Testis (tissue), 2 donors: ENCODE measurements at regions not wholly inside any gene's neighbourhood (a gene's known extent, or its start where the extent isn't known, plus 50 kb on each side); places are given as distances from the start of the nearest gene placed in this dataset.
"Not testable (repeated sequence)": the region's sequence is repeated elsewhere in the genome, so short reads cannot be mapped to it uniquely, and the experiment has no call there.

ENCODE experiments used
- DNase-seq: peaks from one replicate; pipeline ENCODE4 v3.0.0-alpha.2; 2019
- H3K27ac ChIP-seq, 2 donors: fragments of 200-600 bp; sonication (generic); one replicate each; pipeline ENCODE4 v1.5.1; 2019
- H3K27me3 ChIP-seq: fragments of 200-600 bp; sonication (generic); one replicate; pipeline ENCODE4 v1.5.1; 2019
- H3K36me3 ChIP-seq: fragments of 200-600 bp; sonication (generic); one replicate; pipeline ENCODE4 v1.5.1; 2017; ENCODE audit warnings: low read depth; ENCODE audit errors: missing control alignments
- H3K4me1 ChIP-seq: fragments of 200-600 bp; sonication (generic); one replicate; pipeline ENCODE4 v1.5.1; 2019
- H3K4me3 ChIP-seq, 2 donors: fragments of 200-600 bp; sonication (generic); one replicate each; pipeline ENCODE4 v1.5.1; 2017 to 2019
- H3K9me3 ChIP-seq: fragments of 200-600 bp; sonication (generic); one replicate; pipeline ENCODE4 v1.5.1; 2017
- POLR2A ChIP-seq: fragments of 450-650 bp; IDR thresholded peaks from one replicate; pipeline ENCODE4 v1.6.1; 2017; ENCODE audit warnings: antibody characterized with exemption, mild to moderate bottlenecking, moderate library complexity
- WGBS, 2 donors: methylation state at CpG; one replicate each; pipeline ENCODE4 v1.1.5; 2018; 5-methylcytosine and 5-hydroxymethylcytosine counted together
- intact Hi-C: fragments of 100-400 bp; cut with DNase I; formaldehyde crosslinking; loops from one replicate; pipeline ENCODE4 v1.15.1; 2023; ENCODE audit warnings: low total_unique reads
- TF ChIP-seq, protein P1 (sequence below), 3 experiments: fragments of 450-650 bp in 2 of 3; fragments of 200-600 bp in 1 of 3; sonication (generic) in 1 of 3; IDR thresholded peaks; one replicate each; pipeline ENCODE4 v1.5.1; 2016 to 2019; ENCODE audit warnings: antibody characterized with exemption in 3 of 3, mild to moderate bottlenecking in 2 of 3, moderate library complexity in 1 of 3

DNA sequence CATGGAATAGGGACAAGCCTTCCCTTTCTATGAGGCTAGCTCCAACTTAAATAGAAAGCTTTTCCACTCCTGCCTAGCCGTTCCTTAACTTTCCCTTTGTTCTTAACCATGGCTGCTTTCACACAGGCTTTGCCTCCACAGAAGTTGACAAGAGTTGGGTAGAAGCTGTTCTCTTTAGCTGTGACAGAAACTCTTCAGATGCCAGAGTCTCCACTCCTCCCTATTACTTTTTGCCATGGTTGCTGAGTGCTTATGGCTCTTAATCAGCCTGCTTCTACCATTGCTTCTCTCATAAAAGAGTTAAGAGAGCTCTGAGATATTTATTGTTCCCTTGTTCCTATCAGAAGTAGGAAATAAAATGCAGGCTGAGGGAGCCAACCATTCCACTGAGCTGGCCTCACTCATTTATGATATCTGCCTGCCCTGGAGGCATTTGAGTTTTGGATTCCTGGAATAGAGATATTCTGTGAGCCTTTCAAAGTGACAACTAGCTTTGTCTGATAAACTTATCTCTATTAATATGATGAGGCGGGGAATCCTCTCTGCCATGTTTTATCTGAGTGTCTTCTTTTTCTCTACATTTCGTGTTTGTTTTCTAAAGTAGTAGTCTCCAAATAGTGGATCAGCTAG lies 162.6 kb downstream of the DMAC1 start:
- H3K36me3 ChIP-seq: no peaks in the 10 kb centered on the region
- H3K9me3 ChIP-seq: no peaks in the 10 kb centered on the region
- DNase-seq: no peak
- no peak overlapping the region for H3K4me3 ChIP-seq
- H3K4me1 ChIP-seq: no peaks in the 10 kb centered on the region
- H3K27ac ChIP-seq: no peak overlapping the region
- intact Hi-C loops: no loop called here
- 86 to 87% methylated on average over 3 of the region's 3 CpGs for WGBS, 2 donors
- TF ChIP-seq, protein P1, sequence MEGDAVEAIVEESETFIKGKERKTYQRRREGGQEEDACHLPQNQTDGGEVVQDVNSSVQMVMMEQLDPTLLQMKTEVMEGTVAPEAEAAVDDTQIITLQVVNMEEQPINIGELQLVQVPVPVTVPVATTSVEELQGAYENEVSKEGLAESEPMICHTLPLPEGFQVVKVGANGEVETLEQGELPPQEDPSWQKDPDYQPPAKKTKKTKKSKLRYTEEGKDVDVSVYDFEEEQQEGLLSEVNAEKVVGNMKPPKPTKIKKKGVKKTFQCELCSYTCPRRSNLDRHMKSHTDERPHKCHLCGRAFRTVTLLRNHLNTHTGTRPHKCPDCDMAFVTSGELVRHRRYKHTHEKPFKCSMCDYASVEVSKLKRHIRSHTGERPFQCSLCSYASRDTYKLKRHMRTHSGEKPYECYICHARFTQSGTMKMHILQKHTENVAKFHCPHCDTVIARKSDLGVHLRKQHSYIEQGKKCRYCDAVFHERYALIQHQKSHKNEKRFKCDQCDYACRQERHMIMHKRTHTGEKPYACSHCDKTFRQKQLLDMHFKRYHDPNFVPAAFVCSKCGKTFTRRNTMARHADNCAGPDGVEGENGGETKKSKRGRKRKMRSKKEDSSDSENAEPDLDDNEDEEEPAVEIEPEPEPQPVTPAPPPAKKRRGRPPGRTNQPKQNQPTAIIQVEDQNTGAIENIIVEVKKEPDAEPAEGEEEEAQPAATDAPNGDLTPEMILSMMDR (IDR thresholded peaks at IDR 0.05): no peak
- TF ChIP-seq POLR2A: no peak
- H3K27me3 ChIP-seq: no peaks in the 10 kb centered on the region

DNA sequence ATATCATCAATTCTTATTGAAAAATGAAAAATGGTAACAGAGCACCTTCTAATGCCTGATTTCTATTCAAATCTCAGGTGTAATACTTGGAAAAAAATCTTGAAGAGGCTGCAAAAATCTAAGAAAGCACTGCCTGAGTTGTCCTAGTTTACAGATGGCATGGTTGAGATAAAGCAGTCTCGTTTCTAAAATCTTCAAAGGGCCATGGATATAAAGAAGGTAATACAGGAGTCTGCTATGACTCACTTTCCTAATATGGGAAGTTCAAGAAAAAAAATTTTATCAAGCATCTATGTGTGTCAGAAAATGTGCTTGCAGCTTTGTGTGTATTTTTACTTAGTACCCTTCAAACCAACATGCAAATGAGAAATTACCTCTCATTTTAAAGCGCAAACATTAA lies 163.3 kb downstream of the DMAC1 start:
- no peaks in the 10 kb centered on the region for H3K4me1 ChIP-seq
- H3K9me3 ChIP-seq: no peaks in the 10 kb centered on the region
- H3K27ac ChIP-seq: no peak overlapping the region
- DNase-seq: no peak
- 80 to 82% methylated on average over 2 of the region's 2 CpGs for WGBS, 2 donors
- no peaks in the 10 kb centered on the region for H3K27me3 ChIP-seq
- intact Hi-C loops: no loop called here
- H3K4me3 ChIP-seq: no peak overlapping the region
- no peaks in the 10 kb centered on the region for H3K36me3 ChIP-seq
- TF ChIP-seq, protein P1 (IDR thresholded peaks at IDR 0.05): no peak
- TF ChIP-seq POLR2A: no peak

DNA sequence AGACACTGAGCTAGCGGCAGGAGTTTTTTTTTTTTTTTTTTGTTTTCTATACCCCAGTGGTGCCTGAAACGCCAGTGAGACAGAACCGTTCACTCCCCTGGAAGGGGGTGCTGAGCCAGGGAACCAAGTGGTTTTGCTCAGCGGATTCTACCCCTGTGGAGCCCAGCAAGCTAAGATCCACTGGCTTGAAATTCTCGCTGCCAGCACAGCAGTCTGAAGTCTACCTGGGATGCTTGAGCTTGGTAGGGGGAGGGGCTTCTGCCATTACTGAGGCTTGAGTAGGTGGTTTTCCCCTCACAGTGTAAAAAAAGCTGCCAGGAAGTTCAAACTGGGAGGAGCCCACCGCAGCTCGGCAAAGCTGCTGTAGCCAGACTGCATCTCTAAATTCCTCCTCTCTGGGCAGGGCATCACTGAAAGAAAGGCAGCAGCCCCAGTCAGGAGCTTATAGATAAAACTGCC lies 173.0 kb downstream of the DMAC1 start:
- H3K9me3 ChIP-seq, H3K27ac ChIP-seq, H3K27me3 ChIP-seq, DNase-seq, H3K36me3 ChIP-seq, H3K4me1 ChIP-seq, intact Hi-C loops, H3K4me3 ChIP-seq: not testable (repeated sequence)
- 59 to 67% methylated on average over 5 to 7 of the region's 7 CpGs for WGBS, 2 donors

DNA sequence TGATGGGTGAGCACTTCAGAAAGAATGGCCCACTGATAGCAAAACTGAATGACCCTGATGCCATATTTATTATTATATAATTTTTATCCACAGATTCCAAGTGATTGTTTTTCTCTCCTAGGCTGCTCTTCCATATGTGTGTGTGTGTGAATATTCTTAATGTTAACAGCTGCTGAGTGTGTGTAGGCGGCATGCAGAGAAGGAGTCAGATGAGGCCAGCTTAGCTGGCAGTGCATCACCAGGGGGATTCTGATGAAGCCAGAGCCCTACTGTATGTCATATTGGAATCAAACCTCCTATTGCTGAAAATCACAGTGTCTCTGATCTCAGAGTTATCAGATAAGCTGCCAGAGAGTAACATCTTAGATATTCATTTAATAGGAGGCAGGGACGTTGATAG lies 177.1 kb downstream of the DMAC1 start:
- WGBS, 2 donors: 74 to 81% methylated on average over 2 of the region's 2 CpGs
- Histone ChIP-seq H3K4me1 (no peaks in the 10 kb centered on the region), H3K27ac (no peak overlapping the region), H3K27me3 (no peaks in the 10 kb centered on the region), H3K36me3 (no peaks in the 10 kb centered on the region), H3K4me3 (no peak overlapping the region), H3K9me3 (no peaks in the 10 kb centered on the region)
- intact Hi-C loops: no loop called here
- no peak for DNase-seq
- no peak for TF ChIP-seq POLR2A
- TF ChIP-seq, protein P1 (IDR thresholded peaks at IDR 0.05): no peak

DNA sequence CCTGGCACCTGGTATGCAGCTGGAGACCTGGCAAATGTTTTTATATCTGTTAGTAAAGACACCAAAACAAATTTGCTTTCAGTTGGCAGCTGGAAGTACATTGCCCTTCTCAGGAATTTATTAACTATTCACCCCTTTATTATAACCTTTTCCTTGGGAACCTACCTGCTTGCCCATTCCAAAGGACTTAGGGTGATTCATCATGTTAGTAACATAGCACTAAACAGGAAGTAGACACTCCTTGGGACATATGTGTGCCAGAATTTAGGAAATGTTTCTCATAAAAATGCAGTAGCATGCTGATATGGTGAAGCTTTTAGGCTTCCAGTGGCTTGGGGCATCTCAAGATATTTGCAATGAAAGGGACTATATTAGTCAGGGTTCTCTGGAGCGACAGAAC lies 184.2 kb downstream of the DMAC1 start:
- intact Hi-C loops: no loop called here
- Histone ChIP-seq H3K4me1 (no peaks in the 10 kb centered on the region), H3K36me3 (no peaks in the 10 kb centered on the region), H3K27ac (no peak overlapping the region), H3K27me3 (no peaks in the 10 kb centered on the region), H3K4me3 (no peak overlapping the region), H3K9me3 (no peaks in the 10 kb centered on the region)
- no peak for DNase-seq
- no peak for TF ChIP-seq POLR2A
- TF ChIP-seq, protein P1 (IDR thresholded peaks at IDR 0.05): no peak
- WGBS, 2 donors: 86 to 97% methylated on average over 1 of the region's 1 CpG
